ENCODE measurements at regions not wholly inside any gene's neighbourhood (a gene's known extent, or its start where the extent isn't known, plus 50 kb on each side); places are given as distances from the start of the nearest gene placed in this dataset.

- TF ChIP-seq, protein P1, sequence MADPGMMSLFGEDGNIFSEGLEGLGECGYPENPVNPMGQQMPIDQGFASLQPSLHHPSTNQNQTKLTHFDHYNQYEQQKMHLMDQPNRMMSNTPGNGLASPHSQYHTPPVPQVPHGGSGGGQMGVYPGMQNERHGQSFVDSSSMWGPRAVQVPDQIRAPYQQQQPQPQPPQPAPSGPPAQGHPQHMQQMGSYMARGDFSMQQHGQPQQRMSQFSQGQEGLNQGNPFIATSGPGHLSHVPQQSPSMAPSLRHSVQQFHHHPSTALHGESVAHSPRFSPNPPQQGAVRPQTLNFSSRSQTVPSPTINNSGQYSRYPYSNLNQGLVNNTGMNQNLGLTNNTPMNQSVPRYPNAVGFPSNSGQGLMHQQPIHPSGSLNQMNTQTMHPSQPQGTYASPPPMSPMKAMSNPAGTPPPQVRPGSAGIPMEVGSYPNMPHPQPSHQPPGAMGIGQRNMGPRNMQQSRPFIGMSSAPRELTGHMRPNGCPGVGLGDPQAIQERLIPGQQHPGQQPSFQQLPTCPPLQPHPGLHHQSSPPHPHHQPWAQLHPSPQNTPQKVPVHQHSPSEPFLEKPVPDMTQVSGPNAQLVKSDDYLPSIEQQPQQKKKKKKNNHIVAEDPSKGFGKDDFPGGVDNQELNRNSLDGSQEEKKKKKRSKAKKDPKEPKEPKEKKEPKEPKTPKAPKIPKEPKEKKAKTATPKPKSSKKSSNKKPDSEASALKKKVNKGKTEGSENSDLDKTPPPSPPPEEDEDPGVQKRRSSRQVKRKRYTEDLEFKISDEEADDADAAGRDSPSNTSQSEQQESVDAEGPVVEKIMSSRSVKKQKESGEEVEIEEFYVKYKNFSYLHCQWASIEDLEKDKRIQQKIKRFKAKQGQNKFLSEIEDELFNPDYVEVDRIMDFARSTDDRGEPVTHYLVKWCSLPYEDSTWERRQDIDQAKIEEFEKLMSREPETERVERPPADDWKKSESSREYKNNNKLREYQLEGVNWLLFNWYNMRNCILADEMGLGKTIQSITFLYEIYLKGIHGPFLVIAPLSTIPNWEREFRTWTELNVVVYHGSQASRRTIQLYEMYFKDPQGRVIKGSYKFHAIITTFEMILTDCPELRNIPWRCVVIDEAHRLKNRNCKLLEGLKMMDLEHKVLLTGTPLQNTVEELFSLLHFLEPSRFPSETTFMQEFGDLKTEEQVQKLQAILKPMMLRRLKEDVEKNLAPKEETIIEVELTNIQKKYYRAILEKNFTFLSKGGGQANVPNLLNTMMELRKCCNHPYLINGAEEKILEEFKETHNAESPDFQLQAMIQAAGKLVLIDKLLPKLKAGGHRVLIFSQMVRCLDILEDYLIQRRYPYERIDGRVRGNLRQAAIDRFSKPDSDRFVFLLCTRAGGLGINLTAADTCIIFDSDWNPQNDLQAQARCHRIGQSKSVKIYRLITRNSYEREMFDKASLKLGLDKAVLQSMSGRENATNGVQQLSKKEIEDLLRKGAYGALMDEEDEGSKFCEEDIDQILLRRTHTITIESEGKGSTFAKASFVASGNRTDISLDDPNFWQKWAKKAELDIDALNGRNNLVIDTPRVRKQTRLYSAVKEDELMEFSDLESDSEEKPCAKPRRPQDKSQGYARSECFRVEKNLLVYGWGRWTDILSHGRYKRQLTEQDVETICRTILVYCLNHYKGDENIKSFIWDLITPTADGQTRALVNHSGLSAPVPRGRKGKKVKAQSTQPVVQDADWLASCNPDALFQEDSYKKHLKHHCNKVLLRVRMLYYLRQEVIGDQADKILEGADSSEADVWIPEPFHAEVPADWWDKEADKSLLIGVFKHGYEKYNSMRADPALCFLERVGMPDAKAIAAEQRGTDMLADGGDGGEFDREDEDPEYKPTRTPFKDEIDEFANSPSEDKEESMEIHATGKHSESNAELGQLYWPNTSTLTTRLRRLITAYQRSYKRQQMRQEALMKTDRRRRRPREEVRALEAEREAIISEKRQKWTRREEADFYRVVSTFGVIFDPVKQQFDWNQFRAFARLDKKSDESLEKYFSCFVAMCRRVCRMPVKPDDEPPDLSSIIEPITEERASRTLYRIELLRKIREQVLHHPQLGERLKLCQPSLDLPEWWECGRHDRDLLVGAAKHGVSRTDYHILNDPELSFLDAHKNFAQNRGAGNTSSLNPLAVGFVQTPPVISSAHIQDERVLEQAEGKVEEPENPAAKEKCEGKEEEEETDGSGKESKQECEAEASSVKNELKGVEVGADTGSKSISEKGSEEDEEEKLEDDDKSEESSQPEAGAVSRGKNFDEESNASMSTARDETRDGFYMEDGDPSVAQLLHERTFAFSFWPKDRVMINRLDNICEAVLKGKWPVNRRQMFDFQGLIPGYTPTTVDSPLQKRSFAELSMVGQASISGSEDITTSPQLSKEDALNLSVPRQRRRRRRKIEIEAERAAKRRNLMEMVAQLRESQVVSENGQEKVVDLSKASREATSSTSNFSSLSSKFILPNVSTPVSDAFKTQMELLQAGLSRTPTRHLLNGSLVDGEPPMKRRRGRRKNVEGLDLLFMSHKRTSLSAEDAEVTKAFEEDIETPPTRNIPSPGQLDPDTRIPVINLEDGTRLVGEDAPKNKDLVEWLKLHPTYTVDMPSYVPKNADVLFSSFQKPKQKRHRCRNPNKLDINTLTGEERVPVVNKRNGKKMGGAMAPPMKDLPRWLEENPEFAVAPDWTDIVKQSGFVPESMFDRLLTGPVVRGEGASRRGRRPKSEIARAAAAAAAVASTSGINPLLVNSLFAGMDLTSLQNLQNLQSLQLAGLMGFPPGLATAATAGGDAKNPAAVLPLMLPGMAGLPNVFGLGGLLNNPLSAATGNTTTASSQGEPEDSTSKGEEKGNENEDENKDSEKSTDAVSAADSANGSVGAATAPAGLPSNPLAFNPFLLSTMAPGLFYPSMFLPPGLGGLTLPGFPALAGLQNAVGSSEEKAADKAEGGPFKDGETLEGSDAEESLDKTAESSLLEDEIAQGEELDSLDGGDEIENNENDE (IDR thresholded peaks at IDR 0.05; ENCODE audit: insufficient replicate concordance, low read length) = no peak
- TF ChIP-seq RXRA (IDR thresholded peaks at IDR 0.05; ENCODE audit: insufficient read depth, low read depth, low read length) = no peak
- no peak for TF ChIP-seq CTBP2 (IDR thresholded peaks at IDR 0.05; ENCODE audit: borderline replicate concordance, insufficient read depth, insufficient read length, low read length)
- TF ChIP-seq PHF8 (conservative IDR thresholded peaks at IDR 0.05; ENCODE audit: low read depth, low read length) = no peak
- TF ChIP-seq BRCA1 (IDR thresholded peaks at IDR 0.05; ENCODE audit: low read depth, low read length) = no peak
- TF ChIP-seq JUND (IDR thresholded peaks at IDR 0.05; ENCODE audit: low read length) = no peak
- TF ChIP-seq RAD21 (IDR thresholded peaks at IDR 0.05 in 1 of 2, conservative IDR thresholded peaks at IDR 0.05 in 1 of 2; ENCODE audit: low read depth in 2 of 2, low read length in 2 of 2) = no peak
- no peak for TF ChIP-seq SP1 (IDR thresholded peaks at IDR 0.05; ENCODE audit: low read depth, low read length)
- TF ChIP-seq TAF1 (IDR thresholded peaks at IDR 0.05; ENCODE audit: low read depth, low read length) = no peak
- TF ChIP-seq TAF7 (optimal IDR thresholded peaks at IDR 0.05; ENCODE audit: borderline replicate concordance, low read depth, low read length) = no peak
Observed at GRCh38 chr5:98416541-98416940, 356.9 kb upstream of the RGMB start (continued).

All from H1 (cell line).